Left lung (tissue), 4 donors: ENCODE measurements at regions not wholly inside any gene's neighbourhood (a gene's known extent, or its start where the extent isn't known, plus 50 kb on each side); places are given as distances from the start of the nearest gene placed in this dataset.
A peak's percentile ranks its signal among the peaks of the same experiment; 100 is the strongest.

Experiments used
- ATAC-seq: fragments of 200-7000 bp; cut with Tn5 transposase; one replicate; pipeline ENCODE4 v1.9.1; 2020; ENCODE audit warnings: moderate library complexity
- DNase-seq, 4 donors: peaks; one replicate each; pipeline ENCODE4 v3.0.0-alpha.2; 2013 to 2020
- H3K27ac ChIP-seq, 2 donors: fragments of 200-600 bp; sonication (generic) in 1 of 2; one replicate each; pipeline versions ENCODE4 v1.5.0 to v1.8.0; 2020 to 2021
- H3K27me3 ChIP-seq, 2 donors: fragments of 200-600 bp; sonication (generic) in 1 of 2; one replicate each; pipeline versions ENCODE4 v1.5.0 to v1.8.0; 2020 to 2021
- H3K36me3 ChIP-seq, 2 donors: fragments of 200-600 bp; sonication (generic) in 1 of 2; one replicate each; pipeline versions ENCODE4 v1.5.0 to v1.8.0; 2020 to 2021
- H3K4me1 ChIP-seq, 2 donors: fragments of 200-600 bp; one replicate each; pipeline ENCODE4 v1.8.0; 2021
- H3K4me3 ChIP-seq, 2 donors: fragments of 200-600 bp; sonication (generic) in 1 of 2; one replicate each; pipeline versions ENCODE4 v1.5.0 to v1.8.0; 2020 to 2021; ENCODE audit warnings: mild to moderate bottlenecking in 1 of 2
- H3K9me3 ChIP-seq, 2 donors: fragments of 200-600 bp; sonication (generic) in 1 of 2; one replicate each; pipeline versions ENCODE4 v1.5.0 to v1.8.0; 2020 to 2021
- intact Hi-C, 2 donors: fragments of 100-400 bp; cut with DNase I; formaldehyde crosslinking; loops; one replicate each; pipeline versions ENCODE4 v1.11.2 to v1.14.2; 2022
- TF ChIP-seq, protein P1 (sequence below), 2 donors: fragments of 200-600 bp; sonication (generic) in 1 of 2; IDR thresholded peaks; one replicate each; pipeline versions ENCODE4 v1.5.0 to v1.8.0; 2021; ENCODE audit warnings: antibody characterized with exemption in 2 of 2
- donor health status: DM: no; HTN: yes; CAD: no.
- donor health status: DM: no; HTN: no; CAD: no.

DNA sequence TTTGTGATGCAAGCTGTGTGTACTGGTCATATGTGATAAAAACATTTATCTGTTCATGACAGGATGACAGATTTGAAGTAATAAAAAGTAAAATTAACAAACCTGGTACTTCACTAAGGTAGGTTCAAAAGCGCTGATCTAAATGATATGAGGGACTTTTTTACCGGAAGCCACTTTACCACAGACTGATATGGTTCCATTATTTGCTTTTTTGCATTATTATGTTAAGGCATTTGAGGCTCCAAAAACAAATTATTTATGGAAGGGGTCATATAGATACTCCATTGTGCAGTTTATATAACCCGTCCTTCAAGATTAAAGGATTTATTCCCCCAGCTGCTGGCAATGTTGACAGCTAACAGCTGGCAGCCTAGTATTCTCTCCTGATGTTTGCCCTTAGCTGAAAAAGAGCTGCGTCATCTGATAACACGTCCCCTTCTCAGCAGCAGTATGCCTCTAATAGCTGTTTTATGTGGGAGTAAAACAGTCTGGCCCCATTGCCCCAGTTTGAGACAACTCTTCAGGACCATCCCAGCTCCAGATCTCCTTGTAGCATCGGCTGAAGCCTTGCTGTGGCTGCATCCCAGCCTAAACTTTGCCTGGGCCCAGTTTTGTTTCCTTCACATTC is 84.8 kb upstream of the XIRP2 start:
- no peak for ATAC-seq
- H3K27me3 ChIP-seq: no peaks in the 10 kb centered on the region
- TF ChIP-seq, protein P1, sequence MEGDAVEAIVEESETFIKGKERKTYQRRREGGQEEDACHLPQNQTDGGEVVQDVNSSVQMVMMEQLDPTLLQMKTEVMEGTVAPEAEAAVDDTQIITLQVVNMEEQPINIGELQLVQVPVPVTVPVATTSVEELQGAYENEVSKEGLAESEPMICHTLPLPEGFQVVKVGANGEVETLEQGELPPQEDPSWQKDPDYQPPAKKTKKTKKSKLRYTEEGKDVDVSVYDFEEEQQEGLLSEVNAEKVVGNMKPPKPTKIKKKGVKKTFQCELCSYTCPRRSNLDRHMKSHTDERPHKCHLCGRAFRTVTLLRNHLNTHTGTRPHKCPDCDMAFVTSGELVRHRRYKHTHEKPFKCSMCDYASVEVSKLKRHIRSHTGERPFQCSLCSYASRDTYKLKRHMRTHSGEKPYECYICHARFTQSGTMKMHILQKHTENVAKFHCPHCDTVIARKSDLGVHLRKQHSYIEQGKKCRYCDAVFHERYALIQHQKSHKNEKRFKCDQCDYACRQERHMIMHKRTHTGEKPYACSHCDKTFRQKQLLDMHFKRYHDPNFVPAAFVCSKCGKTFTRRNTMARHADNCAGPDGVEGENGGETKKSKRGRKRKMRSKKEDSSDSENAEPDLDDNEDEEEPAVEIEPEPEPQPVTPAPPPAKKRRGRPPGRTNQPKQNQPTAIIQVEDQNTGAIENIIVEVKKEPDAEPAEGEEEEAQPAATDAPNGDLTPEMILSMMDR (IDR thresholded peaks at IDR 0.05): no peak
- H3K4me3 ChIP-seq: no peak overlapping the region
- intact Hi-C loops: no loop called here
- H3K36me3 ChIP-seq: no peaks in the 10 kb centered on the region
- peak overlapping the region; percentile 2 to 39 for H3K27ac ChIP-seq
- H3K4me1 ChIP-seq: no peaks in the 10 kb centered on the region
- H3K9me3 ChIP-seq: no peaks in the 10 kb centered on the region
- peak in 2 of 4 donors; percentile 13 to 30 for DNase-seq

DNA sequence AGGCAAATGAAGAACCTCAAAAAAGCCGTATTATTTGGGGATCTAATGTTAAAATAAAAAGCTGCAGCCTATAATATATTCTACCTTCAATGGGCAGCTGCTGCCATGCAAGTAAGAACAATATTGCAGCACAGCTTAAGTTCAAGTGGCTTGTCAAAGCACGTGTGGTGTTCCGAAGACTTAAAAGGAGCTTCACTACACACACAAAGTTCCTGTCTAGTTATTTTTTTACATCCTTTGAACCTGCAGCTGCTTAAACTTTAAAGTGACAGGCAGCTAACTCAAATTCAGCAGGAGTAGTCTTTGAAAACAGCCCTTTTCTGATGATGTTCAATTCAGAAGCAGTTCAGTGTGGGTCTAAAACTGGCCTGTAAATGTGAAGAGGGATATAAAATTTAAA is 85.8 kb upstream of the XIRP2 start:
- no peak for DNase-seq
- TF ChIP-seq, protein P1 (IDR thresholded peaks at IDR 0.05): no peak
- ATAC-seq: no peak
- intact Hi-C loops: no loop called here
- no peak overlapping the region for H3K4me3 ChIP-seq
- H3K9me3 ChIP-seq: no peaks in the 10 kb centered on the region
- no peaks in the 10 kb centered on the region for H3K36me3 ChIP-seq
- H3K27me3 ChIP-seq: no peaks in the 10 kb centered on the region
- no peak overlapping the region for H3K27ac ChIP-seq
- no peaks in the 10 kb centered on the region for H3K4me1 ChIP-seq

DNA sequence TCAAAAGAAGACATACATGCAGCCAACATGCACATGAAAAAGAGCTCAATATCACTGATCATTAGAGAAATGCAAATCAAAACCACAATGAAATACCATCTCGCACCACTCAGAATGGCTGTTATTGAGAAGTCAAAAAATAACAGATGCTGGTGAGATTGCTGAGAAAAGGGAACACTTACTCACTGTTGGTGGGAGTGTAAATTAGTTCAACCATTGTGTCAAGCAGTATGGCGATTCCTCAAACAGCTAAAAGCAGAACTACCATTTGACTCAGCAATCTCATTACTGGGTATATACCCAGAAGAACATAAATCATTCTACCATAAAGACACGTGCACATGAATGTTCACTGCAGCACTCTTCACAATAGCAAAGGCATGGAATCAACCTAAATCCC is 95.5 kb upstream of the XIRP2 start:
- intact Hi-C loops: no loop called here
- ATAC-seq (no peak), DNase-seq (no peak)
- TF ChIP-seq, protein P1 (IDR thresholded peaks at IDR 0.05): no peak
- Histone ChIP-seq H3K27ac (no peak overlapping the region), H3K36me3 (no peaks in the 10 kb centered on the region), H3K9me3 (peaks cover 0 to 20% of the 10 kb centered on the region in 2 donors), H3K4me3 (no peak overlapping the region), H3K27me3 (no peaks in the 10 kb centered on the region), H3K4me1 (no peaks in the 10 kb centered on the region)

DNA sequence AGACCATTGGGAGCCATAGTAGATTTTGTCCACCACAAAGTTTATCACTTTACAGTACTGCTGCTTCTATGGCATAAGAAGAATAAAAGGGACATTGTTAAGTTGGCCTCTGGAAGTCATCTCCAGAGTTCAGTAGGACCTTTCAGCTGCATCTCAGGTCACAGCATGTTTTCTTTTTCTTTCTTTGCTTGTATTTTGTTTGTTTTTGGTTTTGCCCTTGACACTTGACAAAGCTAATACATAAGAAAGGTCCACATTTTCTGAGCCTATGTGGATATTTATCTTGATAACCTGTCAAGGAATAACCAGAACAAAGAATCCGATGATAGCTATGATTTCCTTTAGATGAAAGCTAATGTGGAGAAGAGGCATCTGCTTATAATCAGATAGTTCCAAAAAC is 101.6 kb upstream of the XIRP2 start:
- Histone ChIP-seq H3K4me3 (no peak overlapping the region), H3K27me3 (no peaks in the 10 kb centered on the region), H3K9me3 (peaks cover 0 to 6% of the 10 kb centered on the region in 2 donors), H3K27ac (no peak overlapping the region), H3K36me3 (no peaks in the 10 kb centered on the region), H3K4me1 (no peaks in the 10 kb centered on the region)
- intact Hi-C loops: no loop called here
- ATAC-seq: no peak
- no peak for DNase-seq
- TF ChIP-seq, protein P1 (IDR thresholded peaks at IDR 0.05): no peak

DNA sequence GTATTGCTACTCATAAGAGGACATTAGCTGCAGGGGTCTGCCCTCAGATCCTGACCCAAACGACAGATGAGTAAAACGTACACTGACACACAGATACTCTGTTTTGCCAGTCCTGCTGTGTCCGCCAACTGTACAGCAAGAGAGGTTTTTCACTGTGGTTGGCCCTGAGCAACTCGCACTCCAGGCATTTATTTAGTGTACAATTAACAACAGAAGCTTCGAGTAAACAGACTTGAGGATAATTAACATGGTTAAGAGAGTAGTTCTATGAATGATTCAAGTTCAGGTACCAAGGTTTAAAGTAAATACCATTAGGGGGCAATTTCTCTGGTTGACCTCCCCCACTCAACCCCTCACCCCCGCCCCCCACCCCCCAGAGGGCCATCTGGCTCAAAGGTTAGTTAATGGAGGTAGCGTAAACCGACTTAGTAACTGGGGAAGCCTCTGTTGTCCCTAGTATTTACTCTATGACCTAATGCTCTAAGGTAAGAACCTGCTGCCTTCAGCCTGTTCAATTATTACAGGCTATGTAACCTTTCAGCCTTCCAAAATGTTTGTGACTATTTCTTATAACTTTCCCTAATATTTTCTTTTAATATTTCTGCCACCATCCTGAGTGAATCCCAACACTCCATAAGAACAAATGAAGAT is 103.9 kb upstream of the XIRP2 start:
- TF ChIP-seq, protein P1 (IDR thresholded peaks at IDR 0.05): no peak
- H3K4me3 ChIP-seq: no peak overlapping the region
- H3K36me3 ChIP-seq: no peaks in the 10 kb centered on the region
- no peaks in the 10 kb centered on the region for H3K9me3 ChIP-seq
- ATAC-seq (no peak), DNase-seq (no peak)
- intact Hi-C loops: no loop called here
- H3K27ac ChIP-seq: no peak overlapping the region
- no peaks in the 10 kb centered on the region for H3K4me1 ChIP-seq
- H3K27me3 ChIP-seq: no peaks in the 10 kb centered on the region
